HG03575 (cell line): ENCODE measurements at regions not wholly inside any gene's neighbourhood (a gene's known extent, or its start where the extent isn't known, plus 50 kb on each side); places are given as distances from the start of the nearest gene placed in this dataset.
"Not testable (repeated sequence)": the region's sequence is repeated elsewhere in the genome, so short reads cannot be mapped to it uniquely, and the experiment has no call there.

Experiments
- ATAC-seq: cut with Tn5 transposase; IDR thresholded peaks from one replicate; pipeline ENCODE4 v1.9.1; 2021; ENCODE audit not compliant: unreplicated experiment, insufficient number of reproducible peaks, low FRiP score; ENCODE audit errors: extremely low read depth

- no peak for ATAC-seq
Measured at GRCh38 chr3:3372210-3372777, 192.8 kb upstream of the CRBN start.

GRCh38 chr3:3368306-3368705 is 188.8 kb upstream of the CRBN start:
- ATAC-seq: no peak

- no peak for ATAC-seq
Measured at GRCh38 chr3:3366386-3366785, 186.9 kb upstream of the CRBN start.

GRCh38 chr3:3365716-3366115 is 186.2 kb upstream of the CRBN start:
- ATAC-seq: no peak

DNA sequence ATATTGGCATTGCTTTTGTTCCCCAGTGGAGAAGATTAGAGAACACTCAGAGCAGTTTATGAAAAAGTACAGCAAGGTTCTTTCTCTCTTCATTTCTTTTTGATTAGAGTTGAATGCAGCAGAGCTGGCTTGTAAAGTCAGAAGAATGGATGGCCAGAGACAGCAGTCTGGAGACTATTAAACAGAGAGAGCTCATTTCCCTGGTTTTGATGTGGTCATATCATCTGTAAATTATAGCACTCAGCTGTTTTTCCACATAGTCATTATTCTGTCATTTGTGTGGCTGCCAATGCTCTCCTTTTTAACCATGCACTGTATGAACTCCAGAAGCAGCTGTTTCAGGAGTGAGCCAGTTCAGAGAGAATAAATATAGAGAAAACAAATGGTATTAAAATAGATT is 177.4 kb upstream of the CRBN start:
- no peak for ATAC-seq

- no peak for ATAC-seq
Measured at GRCh38 chr3:3355442-3355841, 176.0 kb upstream of the CRBN start.

- ATAC-seq: peak; percentile 42
Measured at GRCh38 chr3:3353153-3353552, 173.7 kb upstream of the CRBN start.

GRCh38 chr3:3351226-3351625 is 171.7 kb upstream of the CRBN start:
- no peak for ATAC-seq

DNA sequence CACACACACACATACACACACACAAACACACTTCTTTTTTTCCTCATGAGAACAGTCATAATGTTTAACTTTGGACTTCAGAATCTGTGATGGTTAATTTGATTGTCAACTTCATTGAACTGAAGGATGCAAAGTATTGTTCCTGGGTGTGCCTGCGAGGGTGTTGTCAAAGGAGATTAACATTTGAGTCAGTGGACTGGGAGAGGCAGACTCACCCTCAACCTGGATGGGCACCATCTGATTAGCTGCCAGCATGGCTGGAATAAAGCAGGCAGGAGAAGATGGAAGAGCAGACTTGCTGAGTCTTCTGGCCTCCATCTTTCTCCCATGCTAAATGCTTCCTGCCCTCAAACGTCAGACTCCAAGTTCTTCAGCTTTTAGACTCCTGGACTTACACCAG is 167.6 kb upstream of the CRBN start:
- not testable (repeated sequence) for ATAC-seq

DNA sequence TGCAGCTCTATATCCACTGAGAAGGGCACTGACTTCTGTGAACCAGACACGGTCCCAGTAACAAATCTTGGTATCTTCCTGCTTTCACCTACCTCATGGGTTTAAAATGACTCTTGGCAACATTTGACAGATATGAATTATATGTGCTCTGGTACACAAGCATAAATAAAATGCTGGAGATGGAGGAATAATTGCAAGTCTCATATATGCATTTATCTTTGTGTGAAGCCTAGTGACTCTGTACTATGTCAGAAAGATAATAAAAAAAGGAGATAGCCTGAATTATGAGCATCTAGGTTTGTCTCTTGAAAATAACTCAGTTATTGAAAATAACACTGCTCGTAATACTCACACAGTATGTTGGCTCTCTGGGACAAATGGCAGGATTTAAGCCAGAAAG is 167.1 kb upstream of the CRBN start:
- no peak for ATAC-seq

- ATAC-seq: no peak
Measured at GRCh38 chr3:3342141-3342540, 162.7 kb upstream of the CRBN start.

- ATAC-seq: no peak
Measured at GRCh38 chr3:3340965-3341895, 161.7 kb upstream of the CRBN start.

DNA sequence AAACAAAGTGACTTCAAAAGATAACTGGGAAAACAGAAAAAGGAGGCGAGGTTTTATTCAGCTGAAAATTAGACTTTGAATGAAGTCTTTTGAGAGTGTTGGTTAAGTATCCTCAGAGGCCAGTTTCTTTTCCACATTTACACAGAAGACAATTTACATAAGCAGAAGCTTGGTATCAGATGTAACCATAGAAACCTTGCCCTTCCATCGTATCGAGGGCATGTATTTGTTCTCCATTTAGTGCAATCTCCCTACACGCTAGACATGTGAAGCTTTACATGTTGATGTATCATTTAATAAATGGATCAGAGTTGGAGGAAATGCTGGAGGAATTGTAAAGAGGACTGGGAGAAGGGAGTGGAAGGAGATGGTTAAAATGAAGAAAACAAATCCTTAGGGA is 161.0 kb upstream of the CRBN start:
- no peak for ATAC-seq

GRCh38 chr3:3335903-3336302 is 156.4 kb upstream of the CRBN start:
- no peak for ATAC-seq

DNA sequence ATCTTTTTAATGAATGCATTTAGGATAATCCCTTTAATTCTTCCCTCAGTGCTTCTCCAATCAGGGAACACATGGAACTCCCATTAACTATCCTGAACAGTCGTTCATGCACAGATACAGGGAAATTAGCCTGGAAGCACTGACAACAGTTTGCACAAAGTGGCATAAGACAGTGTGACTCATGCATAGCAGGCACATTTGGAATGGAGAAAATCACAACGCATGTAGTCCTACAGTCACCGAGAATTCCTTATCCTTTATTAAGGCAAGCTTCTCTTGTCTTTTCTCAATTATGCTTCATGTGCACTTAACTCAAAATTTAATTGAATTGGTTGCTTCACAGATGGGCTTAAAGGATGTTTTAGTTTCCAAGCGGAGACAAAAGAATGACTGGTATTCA is 155.0 kb upstream of the CRBN start:
- no peak for ATAC-seq

DNA sequence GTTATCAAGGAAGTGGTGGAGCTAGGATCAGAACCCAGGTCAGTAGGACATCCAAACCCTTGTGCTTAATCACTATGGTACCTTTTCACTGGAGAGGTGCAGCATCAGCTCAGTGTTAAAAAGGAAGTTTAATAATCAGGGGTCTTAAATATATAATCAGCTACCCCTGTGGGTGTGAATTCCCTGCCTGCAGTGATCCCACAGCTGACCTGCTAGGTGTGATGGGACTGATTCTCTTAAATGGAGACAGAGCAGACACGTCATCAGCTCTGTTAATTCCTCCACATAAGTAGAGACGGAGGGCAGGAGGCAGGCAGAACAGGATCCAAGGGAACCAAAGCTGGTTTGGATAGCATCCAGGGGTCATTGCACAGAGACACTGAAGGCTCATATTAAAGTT is 154.1 kb upstream of the CRBN start:
- ATAC-seq: no peak

DNA sequence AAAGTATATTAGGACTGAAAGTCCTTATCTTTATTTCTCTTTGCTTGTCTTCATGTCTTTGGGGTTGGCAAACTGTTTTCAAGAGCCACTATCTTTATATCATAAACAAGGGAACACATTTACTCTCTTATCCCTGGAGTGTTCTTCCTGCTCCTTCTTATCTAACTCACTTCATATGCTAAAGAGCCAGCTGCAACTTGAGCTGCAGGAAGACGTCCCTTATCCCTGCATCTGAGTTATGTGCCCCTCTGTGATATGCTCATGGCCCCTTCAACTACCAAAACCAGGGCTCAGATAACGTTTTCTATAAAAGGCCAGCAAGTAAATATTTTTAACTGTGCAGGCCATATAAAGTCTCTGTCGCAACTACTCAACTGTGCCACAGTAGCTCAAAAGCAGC is 137.0 kb upstream of the CRBN start:
- no peak for ATAC-seq

DNA sequence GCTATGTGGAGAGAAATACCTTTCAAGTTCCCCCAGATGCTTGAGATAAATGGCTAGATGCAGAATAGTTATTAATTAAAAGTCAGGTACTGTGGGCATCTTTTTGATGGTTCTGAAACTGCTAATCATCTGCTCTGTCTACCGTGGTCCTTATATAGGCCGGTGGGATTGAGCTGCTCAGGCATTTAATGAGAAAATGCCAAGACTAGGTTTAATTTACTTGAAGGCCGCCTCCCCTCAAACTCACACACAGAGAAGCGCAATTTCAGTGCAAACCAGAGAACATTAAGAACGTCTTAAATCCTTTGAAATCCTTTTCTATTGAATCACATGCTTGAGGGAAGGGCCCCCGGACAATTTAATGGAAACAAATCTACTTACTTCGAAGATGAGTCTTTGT is 136.4 kb upstream of the CRBN start:
- no peak for ATAC-seq

- ATAC-seq: no peak
Measured at GRCh38 chr3:3309887-3310286, 130.4 kb upstream of the CRBN start.

- no peak for ATAC-seq
Measured at GRCh38 chr3:3308809-3309208, 129.3 kb upstream of the CRBN start.

DNA sequence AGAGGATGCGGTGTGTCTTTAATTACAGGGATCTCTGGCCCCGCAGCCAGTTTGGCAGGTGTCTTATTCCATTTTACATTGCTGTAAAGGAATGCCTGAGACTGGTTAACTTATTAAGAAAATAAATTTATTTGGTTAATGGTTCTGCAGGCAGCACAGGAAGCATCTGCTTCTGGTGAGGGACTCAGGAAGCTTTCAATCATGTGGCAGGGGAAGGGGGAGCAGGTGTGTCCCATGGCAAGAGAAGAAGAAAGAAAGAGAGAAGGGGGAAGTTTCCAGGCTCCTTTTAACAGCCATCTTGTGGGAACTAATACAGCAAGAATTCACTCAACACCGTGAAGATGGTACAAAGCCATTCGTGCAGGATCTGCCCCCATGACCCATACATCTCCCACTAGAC is 128.0 kb upstream of the CRBN start:
- ATAC-seq: no peak
